K562 (cell line): ENCODE measurements at regions not wholly inside any gene's neighbourhood (a gene's known extent, or its start where the extent isn't known, plus 50 kb on each side); places are given as distances from the start of the nearest gene placed in this dataset.

Source experiments
- KLF16 ChIP-seq: IDR thresholded peaks from 2 replicates; pipeline ENCODE4 v1.6.1; 2016; ENCODE audit warnings: antibody characterized with exemption
- MGA ChIP-seq: fragments of 450-650 bp; IDR thresholded peaks from 2 replicates; pipeline ENCODE4 v1.6.1; 2016; ENCODE audit warnings: mild to moderate bottlenecking, moderate library complexity
- TSHZ1 ChIP-seq: fragments of 250-450 bp; sonication (Bioruptor Pico); IDR thresholded peaks from 2 replicates; pipeline ENCODE4 v1.4.0; 2020; ENCODE audit warnings: mild to moderate bottlenecking, moderate library complexity
- ZNF280B ChIP-seq: fragments of 250-450 bp; sonication (Bioruptor Pico); IDR thresholded peaks from 2 replicates; pipeline ENCODE4 v1.5.1; 2021; ENCODE audit warnings: mild to moderate bottlenecking

GRCh38 chr12:125936502-125936901 is 871.3 kb downstream of the AACS start (continued):
- TF ChIP-seq TSHZ1 (CRISPR knock-in tag) (no peak), ZNF280B (no peak), KLF16 (no peak), MGA (no peak)
